ENCODE measurements at regions not wholly inside any gene's neighbourhood (a gene's known extent, or its start where the extent isn't known, plus 50 kb on each side); places are given as distances from the start of the nearest gene placed in this dataset.

DNA sequence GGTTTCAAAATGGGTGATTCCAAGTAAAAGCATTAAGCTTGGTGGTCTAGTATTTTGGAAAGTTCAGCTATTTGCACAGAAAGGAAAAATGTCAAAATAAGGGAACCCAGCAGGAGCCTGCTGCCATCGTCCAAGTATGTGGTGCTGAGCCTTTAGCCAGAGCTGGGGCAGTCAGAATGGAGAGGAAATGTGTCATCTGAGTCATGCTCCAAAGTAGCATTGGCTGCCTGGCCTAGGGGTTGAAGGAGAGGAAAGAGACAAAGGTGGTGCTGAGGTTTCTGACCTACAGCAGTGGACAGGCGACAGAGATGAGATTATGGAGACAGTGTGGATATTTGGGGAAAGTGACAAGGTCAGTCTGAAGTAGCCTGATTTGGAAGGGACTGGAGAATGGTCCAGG is 103.9 kb downstream of the PLCE1 start:
- TF ChIP-seq, protein P1, sequence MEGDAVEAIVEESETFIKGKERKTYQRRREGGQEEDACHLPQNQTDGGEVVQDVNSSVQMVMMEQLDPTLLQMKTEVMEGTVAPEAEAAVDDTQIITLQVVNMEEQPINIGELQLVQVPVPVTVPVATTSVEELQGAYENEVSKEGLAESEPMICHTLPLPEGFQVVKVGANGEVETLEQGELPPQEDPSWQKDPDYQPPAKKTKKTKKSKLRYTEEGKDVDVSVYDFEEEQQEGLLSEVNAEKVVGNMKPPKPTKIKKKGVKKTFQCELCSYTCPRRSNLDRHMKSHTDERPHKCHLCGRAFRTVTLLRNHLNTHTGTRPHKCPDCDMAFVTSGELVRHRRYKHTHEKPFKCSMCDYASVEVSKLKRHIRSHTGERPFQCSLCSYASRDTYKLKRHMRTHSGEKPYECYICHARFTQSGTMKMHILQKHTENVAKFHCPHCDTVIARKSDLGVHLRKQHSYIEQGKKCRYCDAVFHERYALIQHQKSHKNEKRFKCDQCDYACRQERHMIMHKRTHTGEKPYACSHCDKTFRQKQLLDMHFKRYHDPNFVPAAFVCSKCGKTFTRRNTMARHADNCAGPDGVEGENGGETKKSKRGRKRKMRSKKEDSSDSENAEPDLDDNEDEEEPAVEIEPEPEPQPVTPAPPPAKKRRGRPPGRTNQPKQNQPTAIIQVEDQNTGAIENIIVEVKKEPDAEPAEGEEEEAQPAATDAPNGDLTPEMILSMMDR (IDR thresholded peaks at IDR 0.05; ENCODE audit: insufficient read depth, low read depth, low read length), result no peak
- TF ChIP-seq EZH2 (IDR thresholded peaks at IDR 0.05; ENCODE audit: insufficient read depth, low read length), result no peak
